ENCODE measurements at regions not wholly inside any gene's neighbourhood (a gene's known extent, or its start where the extent isn't known, plus 50 kb on each side); places are given as distances from the start of the nearest gene placed in this dataset.

DNA sequence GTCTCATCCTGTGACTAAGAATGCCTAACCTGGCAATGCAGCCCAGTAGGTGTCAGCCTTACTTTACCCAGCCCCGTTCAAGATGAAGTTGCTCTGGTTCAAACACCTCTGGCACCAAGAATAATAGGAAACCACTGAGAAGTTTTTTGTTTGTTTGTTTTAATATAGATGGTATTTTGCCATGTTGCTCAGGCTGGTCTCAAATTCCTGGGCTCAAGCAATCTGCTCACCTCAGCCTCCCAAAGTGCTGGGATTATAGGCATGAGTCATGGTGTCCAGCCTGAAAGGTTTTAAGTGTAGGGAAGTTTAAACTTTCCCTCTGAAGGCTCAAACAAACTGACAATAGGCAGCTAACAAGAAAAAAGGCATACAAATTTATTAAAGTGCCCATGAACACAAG is 51.2 kb upstream of the ABCC4 start:
- DNase-seq, result no peak

DNA sequence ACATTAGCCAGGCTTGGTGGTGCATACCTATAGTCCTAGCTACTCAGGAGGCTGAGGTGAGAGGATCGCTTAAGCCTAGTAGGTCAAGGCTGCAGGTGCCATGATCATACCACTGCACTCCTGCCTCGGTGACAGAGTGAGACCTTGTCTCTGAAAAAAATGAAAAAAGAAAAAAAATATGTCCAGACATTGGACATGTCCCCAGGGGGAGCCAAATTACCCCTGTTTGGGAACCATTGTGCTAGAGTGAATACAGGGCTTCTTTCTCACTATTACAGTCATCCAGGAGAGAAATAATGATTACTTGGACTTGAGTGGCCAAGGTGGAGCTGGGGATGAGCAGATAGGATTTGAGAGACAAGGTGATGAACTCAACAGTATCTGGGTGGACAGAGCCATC is 52.9 kb upstream of the ABCC4 start:
- no peak for DNase-seq

DNA sequence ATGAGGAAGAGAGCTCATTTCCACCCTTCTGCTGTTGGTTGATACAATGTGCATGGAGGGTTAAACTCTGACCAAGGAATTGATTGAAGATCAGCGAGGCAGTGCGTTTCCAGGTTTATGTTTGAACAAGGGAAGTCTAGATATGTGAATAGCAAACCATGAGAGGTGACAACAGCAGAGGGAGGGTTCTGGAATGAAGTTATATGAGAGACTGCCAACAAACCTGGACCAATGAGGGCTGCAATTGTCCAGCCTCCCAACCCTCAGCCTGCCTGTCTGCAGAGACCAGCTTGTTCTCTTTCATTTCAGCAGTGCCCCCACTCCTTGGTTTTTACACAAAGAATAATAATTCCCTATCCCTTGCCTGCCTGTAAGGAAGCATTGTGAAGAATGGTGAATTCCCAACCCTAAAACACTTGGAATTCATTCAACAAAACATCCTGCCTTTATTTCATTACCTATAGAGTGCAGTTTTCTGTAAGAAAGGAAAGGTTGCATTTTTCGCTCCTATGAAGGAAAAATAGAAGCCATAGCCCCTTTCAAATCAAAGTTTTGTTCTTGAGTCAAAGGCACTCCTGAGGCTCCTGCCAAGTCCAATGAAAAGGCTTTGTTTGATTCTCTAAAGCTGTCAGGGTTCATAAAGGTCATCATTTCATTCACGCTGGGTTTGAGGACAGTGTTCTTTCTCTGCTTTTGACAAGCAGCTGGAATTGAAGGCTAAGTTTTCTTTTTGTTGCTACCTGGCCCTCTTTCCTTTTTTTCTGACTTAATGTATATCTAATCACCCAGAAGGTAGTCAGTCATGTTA is 53.6 kb upstream of the ABCC4 start:
- no peak for DNase-seq

DNA sequence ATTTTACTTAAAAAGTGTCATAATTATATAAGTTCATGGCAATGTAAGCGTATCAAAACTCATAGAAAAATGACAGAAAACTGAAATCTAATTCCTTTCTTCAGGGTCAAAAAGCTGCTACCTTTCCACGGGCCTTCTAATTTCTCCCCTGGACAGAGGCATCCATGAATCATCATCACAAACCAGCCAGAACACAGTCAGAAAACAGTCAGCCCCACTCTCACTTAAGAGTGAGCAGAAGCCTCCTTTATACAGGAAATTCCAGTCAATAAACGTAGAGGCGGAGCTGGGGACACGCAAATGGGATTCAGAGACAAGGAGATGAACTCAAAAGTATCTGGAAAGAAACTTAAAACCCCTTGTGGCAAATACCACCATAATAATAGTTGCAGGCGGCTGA is 54.2 kb upstream of the ABCC4 start:
- DNase-seq, result no peak

DNA sequence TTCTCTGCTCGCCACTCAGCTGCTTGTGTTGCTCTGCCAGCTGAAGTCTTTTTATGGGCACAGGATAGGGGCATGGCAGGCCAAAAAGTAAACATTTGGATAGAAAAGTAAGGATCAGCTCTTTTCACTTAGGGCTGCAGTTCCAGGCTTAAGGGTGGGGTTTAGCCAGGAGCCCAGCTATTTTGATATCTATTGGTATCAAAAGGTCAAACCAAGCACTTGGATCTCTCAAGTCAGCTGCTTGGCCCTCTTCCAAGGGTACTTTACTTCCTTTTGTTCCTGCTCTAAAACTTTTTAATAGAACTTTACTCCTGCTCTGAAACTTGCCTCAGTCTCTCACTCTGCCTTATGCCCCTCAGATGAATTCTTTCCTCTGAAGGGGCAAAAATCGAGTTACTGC is 55.7 kb upstream of the ABCC4 start:
- no peak for DNase-seq

DNA sequence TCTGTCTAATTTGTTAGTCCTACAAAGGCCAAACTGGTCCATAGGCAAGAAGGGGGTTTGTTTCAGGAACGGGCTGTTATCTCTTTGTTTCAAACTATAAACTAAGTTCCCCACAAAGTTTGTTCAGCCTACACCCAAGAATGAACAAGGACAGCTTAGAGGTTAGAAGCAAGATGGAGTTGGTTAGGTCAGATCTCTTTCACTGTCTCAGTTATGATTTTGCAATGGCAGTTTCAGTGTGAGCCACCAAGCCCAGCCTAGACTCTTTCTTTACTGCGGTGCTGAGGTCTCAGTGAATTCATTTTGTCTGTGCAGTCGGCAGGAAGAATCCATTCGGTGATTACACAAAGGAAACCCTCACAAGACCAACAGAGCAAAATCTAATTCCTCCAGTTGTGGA is 56.6 kb upstream of the ABCC4 start:
- no peak for DNase-seq

DNA sequence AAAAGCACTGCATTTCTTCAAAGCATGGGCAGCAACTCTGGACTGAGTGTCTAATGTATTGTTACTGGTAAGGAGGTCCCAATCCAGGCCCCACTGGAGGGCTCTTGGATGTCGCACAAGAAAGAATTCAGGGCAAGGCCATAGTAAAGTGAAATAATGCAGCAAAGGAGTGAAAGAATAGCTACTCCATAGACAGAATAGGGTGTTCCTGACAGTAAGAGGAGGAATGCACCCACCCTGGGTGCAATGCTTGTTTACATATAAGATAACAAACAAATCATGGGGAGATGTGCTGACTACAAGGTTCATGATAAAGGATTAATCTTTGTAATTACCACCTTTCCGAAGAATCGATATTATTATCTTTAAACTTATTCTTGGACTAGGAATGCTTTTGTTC is 58.8 kb upstream of the ABCC4 start:
- no peak for DNase-seq

DNA sequence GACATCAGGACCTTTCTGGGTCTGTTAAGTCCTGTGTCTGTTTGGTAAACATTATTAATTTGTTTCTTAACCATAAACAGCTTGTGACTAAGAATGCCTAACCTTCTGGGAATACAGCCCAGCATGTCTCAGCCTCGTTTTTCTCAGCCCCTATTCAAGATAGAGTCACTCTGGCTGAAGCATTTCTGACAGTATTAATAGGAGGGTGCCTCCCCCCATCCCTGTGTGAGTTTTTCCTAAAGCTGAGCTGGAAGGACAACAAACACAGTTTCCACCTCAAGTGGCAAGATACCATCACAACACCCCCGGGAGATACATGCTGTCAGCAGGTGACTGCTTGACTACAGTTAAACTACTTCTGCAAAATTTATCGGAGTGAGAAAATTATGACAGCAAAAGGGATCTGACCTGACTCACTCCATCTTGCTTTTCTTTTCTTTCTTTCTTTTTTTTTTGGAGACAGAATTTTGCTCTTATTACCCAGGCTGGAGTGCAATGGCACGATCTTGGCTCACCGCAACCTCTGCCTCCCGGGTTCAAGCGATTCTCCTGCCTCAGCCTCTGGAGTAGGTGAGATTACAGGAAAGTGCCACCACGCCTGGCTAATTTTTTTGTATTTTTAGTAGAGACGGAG is 59.3 kb upstream of the ABCC4 start:
- DNase-seq, result no peak

DNA sequence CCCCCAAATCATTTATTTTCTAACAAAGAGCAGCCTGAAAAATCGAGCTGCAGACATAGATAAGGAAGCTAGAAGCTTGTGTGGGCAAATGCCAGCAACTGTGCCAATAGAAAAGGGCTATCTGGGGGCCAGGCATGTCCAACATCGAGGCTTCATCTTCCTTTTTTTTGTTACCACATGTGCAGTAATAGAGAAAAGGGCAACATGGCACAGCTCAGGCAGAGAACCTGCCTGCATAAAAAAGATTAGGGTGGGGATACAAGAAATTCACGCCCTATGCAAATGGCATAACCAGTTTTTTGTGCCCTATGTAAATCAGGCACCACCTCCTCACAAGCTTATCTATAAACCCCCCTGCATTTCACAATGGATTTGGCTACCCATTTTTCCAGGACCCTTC is 60.4 kb upstream of the ABCC4 start:
- no peak for DNase-seq

DNA sequence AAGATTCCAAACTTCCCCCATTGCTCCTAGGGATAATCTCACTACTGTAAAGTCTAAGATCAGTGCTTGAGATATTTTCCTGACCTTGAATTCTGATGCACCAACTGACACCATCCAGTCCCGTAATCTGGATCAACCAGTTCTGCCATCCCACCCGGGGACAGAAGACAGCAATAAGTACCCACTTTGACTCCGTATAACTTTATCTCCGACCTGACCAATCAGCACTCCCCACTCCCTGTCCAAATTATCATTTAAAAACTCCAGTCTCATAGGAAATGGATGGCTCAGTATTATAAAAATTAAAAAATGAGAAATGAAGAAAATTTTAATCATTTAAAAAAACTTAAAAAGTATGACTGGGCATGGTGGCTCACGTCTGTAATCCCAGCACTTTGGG is 61.4 kb upstream of the ABCC4 start:
- no peak for DNase-seq

DNA sequence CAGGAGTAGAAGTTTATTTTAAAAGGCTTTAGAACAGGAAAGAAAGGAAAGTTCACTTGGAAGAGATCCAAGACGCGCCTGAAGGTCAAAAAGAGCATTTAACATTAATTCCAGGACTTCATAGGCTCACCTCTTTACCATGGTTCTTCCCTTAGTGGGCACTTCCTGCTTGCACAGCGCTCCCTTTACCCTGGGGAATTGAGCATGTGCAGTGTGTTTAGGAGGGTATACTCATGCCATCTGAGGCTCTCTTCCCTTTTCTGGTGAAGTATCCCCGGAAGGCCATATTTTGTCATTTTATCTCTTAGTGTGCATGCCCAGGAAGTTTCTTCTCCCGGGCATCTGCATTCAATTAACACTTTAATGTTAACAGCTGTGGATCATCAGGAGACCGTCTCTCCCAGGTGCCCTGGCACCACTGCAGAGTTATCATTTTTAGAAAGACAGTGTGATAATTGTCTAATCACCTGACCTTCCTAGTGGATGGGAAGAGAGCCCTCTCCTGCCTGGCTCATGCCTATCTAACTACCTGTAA is 66.1 kb upstream of the ABCC4 start:
- no peak for DNase-seq

DNA sequence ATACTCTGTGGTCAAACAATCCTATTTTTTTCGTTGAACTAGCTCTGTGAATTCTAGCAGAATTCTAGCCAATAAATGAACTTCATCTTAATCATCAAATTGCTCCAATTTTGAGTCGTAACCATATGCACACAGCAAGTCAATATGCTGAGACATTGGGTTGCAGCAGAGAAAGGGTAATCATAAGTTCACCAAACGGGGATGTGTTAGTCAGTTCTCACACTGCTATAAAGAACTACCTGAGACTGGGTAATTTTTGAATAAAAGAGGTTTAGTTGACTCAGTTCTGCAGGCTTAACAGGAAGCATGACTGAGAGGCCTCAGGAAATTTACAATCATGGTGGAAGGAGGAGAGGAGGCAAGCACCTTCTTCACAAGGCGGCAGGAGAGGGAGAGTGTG is 67.7 kb upstream of the ABCC4 start:
- no peak for DNase-seq

DNA sequence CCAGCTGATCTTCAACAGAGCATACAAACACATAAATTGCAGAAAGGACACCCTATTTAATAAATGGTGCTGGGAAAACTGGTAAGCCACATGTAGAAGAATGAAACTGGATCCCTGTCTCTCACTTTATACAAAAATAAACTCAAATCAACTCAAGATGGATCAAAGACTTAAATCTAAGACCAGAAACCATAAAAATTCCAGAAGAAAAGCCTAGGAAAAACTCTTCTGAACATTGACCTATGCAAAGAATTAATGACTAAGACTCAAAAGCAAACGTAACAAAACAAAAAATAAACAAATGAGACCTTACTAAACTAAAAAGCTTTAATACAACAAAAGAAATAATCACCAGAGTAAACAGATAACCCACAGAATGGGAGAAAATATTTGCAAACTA is 74.5 kb upstream of the ABCC4 start:
- no peak for DNase-seq

DNA sequence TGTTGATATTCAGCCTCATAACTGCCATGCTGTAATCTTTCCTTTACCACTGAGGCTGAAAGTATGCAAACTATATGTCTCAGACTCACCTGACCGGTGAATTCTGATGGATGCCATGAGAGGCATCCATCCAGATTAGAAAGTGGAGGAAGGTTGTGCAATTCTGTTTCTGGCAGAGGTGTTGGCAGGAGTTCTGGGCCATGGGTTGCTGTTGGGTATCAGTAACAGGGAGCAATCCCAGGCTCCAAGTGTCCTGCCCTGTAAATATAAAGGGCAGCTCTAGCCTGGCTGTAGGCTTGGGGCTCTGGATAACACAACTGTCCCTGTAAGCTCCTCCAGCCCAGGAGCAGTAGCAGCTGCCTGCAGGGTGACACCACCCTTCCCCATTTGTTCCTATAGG is 77.4 kb upstream of the ABCC4 start:
- no peak for DNase-seq

DNA sequence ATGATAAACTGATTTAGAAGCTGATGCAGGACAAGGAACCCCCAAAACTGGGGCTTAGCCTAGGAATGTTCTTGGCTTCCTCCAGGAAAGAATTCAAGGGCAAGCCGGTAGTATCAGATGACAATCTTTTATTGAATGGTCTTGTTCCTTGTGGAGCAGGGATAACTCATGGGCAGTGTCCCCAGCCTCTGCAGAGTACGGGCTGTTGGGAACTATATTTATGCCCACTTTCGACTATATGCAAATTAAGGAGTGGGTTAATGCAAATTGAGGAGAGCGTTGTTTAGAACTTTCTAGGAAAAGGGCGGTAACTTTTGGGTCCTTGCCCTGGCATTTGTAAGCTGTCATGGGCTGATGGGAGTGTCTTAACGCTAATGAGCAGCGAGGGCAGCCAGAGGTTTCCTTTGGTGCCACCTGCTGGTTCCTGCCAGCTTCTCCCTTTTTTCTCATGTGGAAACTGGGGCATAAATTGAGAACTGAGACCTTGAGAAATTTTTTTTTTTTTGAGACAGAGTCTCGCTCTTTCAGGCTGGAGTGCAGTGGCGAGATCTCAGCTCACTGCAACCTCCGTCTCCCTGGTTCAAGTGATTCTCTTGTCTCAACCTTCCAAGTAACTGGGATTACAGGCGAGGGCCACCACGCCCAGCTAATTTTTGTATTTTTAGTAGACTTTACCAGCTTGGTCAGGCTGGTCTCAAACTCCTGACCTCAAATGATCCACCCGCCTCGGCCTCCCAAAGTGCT is 79.4 kb upstream of the ABCC4 start:
- DNase-seq, result peak; percentile 68

DNA sequence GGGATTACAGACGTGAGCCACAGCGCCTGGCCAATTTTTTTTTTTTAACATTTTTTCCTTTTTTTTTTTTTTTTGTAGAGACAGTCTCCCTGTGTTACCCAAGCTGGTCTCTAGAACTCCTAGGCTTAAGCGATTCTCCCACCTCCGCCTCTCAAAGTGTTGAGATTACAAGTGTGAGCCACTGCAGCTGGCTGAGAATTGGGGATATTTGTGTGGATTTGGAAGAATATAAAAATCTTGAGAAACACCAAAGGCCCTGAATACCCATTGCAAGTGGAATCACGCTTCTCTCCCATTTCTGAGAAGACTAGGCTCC is 79.9 kb upstream of the ABCC4 start:
- no peak for DNase-seq

DNA sequence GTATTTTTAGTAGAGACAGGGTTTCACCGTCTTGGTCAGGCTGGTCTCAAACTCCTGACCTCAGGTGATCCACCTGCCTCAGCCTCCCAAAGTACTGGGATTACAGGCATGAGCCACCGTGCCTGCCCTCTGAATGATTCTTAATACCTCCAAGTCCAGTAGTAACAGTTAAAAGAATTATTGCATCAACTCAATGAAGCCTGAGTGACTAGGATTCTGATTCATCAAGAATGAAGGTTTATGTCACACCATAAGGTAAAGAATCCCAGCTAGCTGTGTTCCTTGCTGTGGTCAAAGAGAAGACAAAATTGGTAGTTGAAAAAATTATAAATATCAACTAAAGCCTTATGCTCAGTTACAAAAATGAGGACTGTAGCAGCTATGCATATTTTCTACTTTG is 81.2 kb upstream of the ABCC4 start:
- no peak for DNase-seq

DNA sequence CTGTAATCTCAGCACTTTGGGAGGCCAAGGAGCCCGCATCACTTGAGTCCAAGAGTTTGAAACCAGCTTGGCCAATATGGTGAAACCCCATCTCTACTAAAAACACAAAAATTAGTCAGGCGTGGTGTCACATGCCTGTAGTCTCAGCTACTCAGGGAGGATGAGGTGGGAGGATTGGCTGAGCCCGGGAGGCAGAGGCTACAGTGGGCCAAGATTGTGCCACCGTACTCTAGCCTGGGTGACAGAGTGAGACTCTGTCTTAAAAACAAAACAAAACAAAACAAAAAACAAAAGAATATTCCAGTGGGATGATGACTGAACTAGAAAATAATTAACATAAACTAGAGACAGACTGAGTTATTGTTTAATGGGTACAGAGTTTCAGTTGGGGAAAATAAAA is 81.7 kb upstream of the ABCC4 start:
- no peak for DNase-seq

DNA sequence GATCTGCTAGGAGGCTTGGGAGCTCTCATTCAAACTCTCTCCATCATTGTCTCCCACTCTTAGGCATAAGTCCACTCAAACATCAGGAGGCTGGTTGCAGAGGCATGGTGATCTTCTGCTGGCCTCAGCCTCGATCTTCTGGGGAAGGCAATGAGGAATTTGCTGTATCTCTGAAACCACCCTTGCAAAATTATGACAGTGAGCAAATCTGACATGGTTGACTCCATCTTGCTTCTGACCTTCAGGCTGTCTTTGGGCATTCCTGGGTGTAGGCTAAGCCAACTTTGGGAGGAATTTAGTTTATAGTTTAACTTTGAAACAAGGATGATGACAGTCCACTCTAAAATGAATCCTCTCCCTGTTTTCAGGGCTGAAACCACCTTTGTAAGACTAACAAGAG is 84.1 kb upstream of the ABCC4 start:
- DNase-seq, result no peak

DNA sequence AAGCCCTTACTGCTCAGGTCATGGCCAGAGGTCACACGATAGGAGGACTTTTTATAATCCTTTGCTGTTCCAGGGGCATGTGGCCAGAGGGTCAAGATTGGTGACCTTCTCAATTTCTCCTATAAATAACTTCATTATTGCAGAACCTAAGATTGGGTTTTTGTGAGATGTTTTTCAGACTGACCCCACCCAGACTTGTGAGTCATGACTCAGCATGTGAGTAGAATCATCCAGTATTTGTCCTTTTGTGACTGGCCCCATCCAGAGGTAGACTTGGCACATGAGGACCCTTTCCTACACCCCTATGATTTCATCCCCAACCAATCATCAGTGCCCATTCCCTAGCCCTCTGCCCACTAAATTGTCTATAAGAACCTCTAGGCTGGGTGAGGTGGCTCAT is 84.5 kb upstream of the ABCC4 start:
- no peak for DNase-seq

DNA sequence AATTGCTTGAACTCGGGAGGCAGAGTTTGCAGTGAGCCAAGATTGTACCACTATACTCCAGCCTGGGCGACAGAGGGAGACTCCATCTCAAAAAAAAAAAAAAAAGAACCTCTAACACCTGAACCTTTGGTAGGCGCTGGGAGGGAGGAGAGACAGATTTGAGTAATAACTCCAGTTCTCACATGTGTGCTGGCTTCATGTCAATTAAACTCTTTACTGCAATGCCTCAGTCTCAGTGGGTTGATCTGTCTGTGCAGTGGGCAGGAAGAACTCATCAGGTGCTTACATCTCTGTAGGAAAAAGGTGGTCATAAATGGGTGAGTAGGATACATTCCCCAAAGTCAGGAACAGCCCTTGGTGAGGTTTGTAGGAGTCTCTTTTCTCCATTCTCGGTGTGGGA is 85.1 kb upstream of the ABCC4 start:
- no peak for DNase-seq

DNA sequence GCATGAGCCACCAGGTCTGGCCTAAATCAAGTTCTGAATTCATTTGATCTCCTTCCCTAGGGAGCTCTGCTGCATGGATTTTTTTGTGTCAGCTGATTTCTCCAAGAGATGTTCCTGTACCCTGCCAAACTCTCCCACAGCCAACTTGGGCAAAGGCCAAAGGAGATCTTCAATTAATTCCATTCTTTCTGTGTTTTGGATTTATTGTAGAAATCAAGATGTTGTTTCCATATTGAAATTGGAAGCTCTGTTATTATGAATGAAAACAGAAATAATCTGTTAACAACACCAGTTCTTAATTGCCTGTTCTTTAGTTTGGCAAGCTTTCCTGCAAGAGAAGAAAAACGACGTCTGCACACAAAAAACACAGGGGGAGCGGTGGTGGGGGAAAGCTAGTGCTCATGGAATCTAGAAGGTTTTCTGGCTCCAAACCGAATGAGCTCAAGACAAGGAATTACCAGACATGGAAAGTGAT is 86.5 kb upstream of the ABCC4 start:
- no peak for DNase-seq

DNA sequence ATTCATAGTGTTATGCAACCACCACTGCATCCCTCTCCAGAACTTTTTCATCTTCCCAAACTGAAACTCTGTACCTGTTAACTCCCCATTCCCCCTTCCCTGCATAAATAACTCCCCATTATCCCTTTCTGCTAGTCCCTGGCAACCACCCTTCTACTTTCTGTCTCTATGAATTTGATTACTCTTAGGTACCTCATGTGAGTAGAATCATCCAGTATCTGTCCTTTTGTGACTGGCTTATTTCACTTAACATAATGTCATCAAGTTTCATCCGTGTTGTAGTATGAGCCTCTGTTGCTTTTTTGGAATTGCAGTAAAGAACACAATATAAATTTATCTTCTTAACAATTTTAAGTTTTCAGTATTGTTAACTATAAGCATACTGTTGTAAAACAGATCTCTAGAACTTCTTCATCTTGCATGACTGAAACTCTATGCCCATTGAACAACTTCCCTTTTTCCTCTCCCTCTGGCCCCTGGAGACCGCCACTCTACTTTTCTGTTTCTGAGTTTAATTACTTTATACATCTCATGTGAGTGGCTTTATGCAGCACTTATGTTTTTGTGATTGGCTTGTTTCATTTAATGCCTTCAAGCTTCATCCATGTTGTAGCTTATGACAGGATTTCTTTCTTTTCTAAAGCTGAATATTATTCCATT is 87.3 kb upstream of the ABCC4 start:
- no peak for DNase-seq

DNA sequence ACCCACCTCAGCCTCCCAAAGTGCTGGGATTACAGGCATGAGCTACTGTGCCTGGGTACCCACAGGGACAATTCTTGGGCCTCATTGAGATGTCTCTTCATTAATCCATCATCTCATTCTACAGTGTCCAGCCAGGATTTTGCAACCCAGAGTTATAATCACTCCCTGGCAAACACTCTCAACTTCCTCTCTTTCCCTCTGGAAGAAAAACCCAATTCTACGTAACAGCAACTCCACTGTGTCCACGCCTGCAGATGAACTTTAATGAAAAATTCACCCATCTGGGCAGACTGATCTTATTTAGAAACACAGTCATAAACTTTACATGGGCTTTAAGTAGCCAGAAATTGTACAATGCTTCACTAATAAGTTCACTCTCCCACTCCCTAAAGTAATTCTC is 90.1 kb upstream of the ABCC4 start:
- DNase-seq, result no peak

All from activated naive CD4-positive, alpha-beta T cell treated with anti-CD3 and anti-CD28 coated beads, Interleukin-2, amount 50 U/mL, for 16 hours (primary cell).